HEK293 (cell line): ENCODE measurements at regions not wholly inside any gene's neighbourhood (a gene's known extent, or its start where the extent isn't known, plus 50 kb on each side); places are given as distances from the start of the nearest gene placed in this dataset.

ENCODE experiments used
- CTCF ChIA-PET: fragments of 350-600 bp; formaldehyde crosslinking; extraction: SDS; loops from one replicate; lab custom pipeline; 2021; ENCODE audit warnings: antibody characterized with exemption; lab: Yijun Ruan, JAX
- POLR2A ChIA-PET: fragments of 300-600 bp; formaldehyde crosslinking; extraction: SDS; loops from one replicate; lab custom pipeline; 2020; ENCODE audit warnings: antibody characterized with exemption, inconsistent platforms; lab: Yijun Ruan, JAX
- H3K27ac ChIP-seq: fragments of 200-500 bp; sonication (Bioruptor generic); 2 replicates; pipeline ENCODE4 v1.5.1; 2014; ENCODE audit warnings: low read depth, low read length, control low read depth, inconsistent platforms; ENCODE audit errors: extremely low read depth
- H3K36me3 ChIP-seq, 2 experiments: fragments of 200-500 bp in 1 of 2; sonication (Bioruptor generic) in 1 of 2; 1 replicate in 1 of 2; 2 replicates in 1 of 2; pipeline ENCODE4 v1.5.1; 2014 to 2017; ENCODE audit warnings: inconsistent platforms in 2 of 2, low read length in 2 of 2; ENCODE audit not compliant: control insufficient read depth in 2 of 2, insufficient read depth in 1 of 2
- H3K4me1 ChIP-seq: fragments of 200-500 bp; sonication (Bioruptor generic); 2 replicates; pipeline ENCODE4 v1.5.1; 2014; ENCODE audit warnings: mild to moderate bottlenecking, low read length, inconsistent platforms; ENCODE audit not compliant: control insufficient read depth, insufficient read depth
- H3K4me3 ChIP-seq: 2 replicates; pipeline ENCODE4 v1.5.1; 2011; ENCODE audit warnings: low read depth, mild to moderate bottlenecking, control low read depth, low read length, moderate library complexity
- H3K9me3 ChIP-seq: fragments of 200-500 bp; sonication (Bioruptor generic); 2 replicates; pipeline ENCODE4 v1.5.1; 2014; ENCODE audit warnings: low read depth, low read length, inconsistent platforms; ENCODE audit not compliant: control insufficient read depth, insufficient read depth
- EGR2 ChIP-seq: fragments of 450-650 bp; formaldehyde crosslinking; IDR thresholded peaks from 2 replicates; pipeline ENCODE4 v1.5.1; 2016; ENCODE audit warnings: low read depth, missing biosample characterization, missing genetic modification characterization
- SP7 ChIP-seq: fragments of 450-650 bp; formaldehyde crosslinking; IDR thresholded peaks from 2 replicates; pipeline ENCODE4 v1.5.1; 2016; ENCODE audit warnings: missing biosample characterization, missing genetic modification characterization
- YY1 ChIP-seq: fragments of 450-650 bp; formaldehyde crosslinking; IDR thresholded peaks from 2 replicates; pipeline ENCODE4 v1.5.1; 2018; ENCODE audit warnings: missing biosample characterization, missing genetic modification characterization
- ZBTB20 ChIP-seq: fragments of 450-650 bp; formaldehyde crosslinking; IDR thresholded peaks from 2 replicates; pipeline ENCODE4 v1.5.1; 2016; ENCODE audit warnings: missing biosample characterization, missing genetic modification characterization
- ZBTB21 ChIP-seq: fragments of 450-650 bp; formaldehyde crosslinking; IDR thresholded peaks from 2 replicates; pipeline ENCODE4 v1.5.1; 2017; ENCODE audit warnings: missing biosample characterization, missing genetic modification characterization
- ZFP3 ChIP-seq: fragments of 450-650 bp; formaldehyde crosslinking; IDR thresholded peaks from 2 replicates; pipeline ENCODE4 v1.5.1; 2016; ENCODE audit warnings: low read depth, missing biosample characterization, missing genetic modification characterization
- ZNF132 ChIP-seq: fragments of 450-650 bp; formaldehyde crosslinking; IDR thresholded peaks from 2 replicates; pipeline ENCODE4 v1.5.1; 2017; ENCODE audit warnings: missing biosample characterization, missing genetic modification characterization, borderline replicate concordance
- ZNF202 ChIP-seq: fragments of 450-650 bp; formaldehyde crosslinking; IDR thresholded peaks from 2 replicates; pipeline ENCODE4 v1.5.1; 2016; ENCODE audit warnings: missing biosample characterization, missing genetic modification characterization, borderline replicate concordance
- ZNF221 ChIP-seq: fragments of 450-650 bp; formaldehyde crosslinking; IDR thresholded peaks from 2 replicates; pipeline ENCODE4 v1.5.1; 2017; ENCODE audit warnings: missing biosample characterization, missing genetic modification characterization, borderline replicate concordance
- ZNF394 ChIP-seq: fragments of 450-650 bp; formaldehyde crosslinking; IDR thresholded peaks from 2 replicates; pipeline ENCODE4 v1.5.1; 2016; ENCODE audit warnings: missing biosample characterization, missing genetic modification characterization, mild to moderate bottlenecking, moderate library complexity, borderline replicate concordance
- ZNF426 ChIP-seq: fragments of 450-650 bp; formaldehyde crosslinking; IDR thresholded peaks from 2 replicates; pipeline ENCODE4 v1.5.1; 2017; ENCODE audit warnings: missing biosample characterization, missing genetic modification characterization, mild to moderate bottlenecking, inconsistent platforms, moderate library complexity
- ZNF585B ChIP-seq: fragments of 450-650 bp; formaldehyde crosslinking; IDR thresholded peaks from 2 replicates; pipeline ENCODE4 v1.5.1; 2016; ENCODE audit warnings: missing biosample characterization, missing genetic modification characterization
- ZNF677 ChIP-seq: fragments of 450-650 bp; IDR thresholded peaks from 2 replicates; pipeline ENCODE4 v1.5.0; 2018; ENCODE audit warnings: missing biosample characterization, mild to moderate bottlenecking, missing genetic modification characterization, moderate library complexity
- ZNF707 ChIP-seq: fragments of 450-650 bp; formaldehyde crosslinking; IDR thresholded peaks from 2 replicates; pipeline ENCODE4 v1.5.1; 2016; ENCODE audit warnings: missing biosample characterization, missing genetic modification characterization
- ZNF76 ChIP-seq: fragments of 450-650 bp; formaldehyde crosslinking; IDR thresholded peaks from 2 replicates; pipeline ENCODE4; 2016; ENCODE audit warnings: low read depth, missing biosample characterization, missing genetic modification characterization, borderline replicate concordance
- ZNF791 ChIP-seq: fragments of 450-650 bp; formaldehyde crosslinking; IDR thresholded peaks from 2 replicates; pipeline ENCODE4 v1.5.1; 2016; ENCODE audit warnings: missing biosample characterization, missing genetic modification characterization
- ZSCAN30 ChIP-seq: fragments of 450-650 bp; IDR thresholded peaks from 2 replicates; pipeline ENCODE4 v1.5.1; 2018; ENCODE audit warnings: missing biosample characterization, mild to moderate bottlenecking, missing genetic modification characterization, moderate library complexity
- ZXDB ChIP-seq: fragments of 450-650 bp; formaldehyde crosslinking; IDR thresholded peaks from 2 replicates; pipeline ENCODE4 v1.5.1; 2016; ENCODE audit warnings: missing biosample characterization, missing genetic modification characterization
- TF ChIP-seq, protein P1 (sequence below): fragments of 450-650 bp; formaldehyde crosslinking; IDR thresholded peaks from 2 replicates; pipeline ENCODE4 v1.5.1; 2016; ENCODE audit warnings: missing biosample characterization, missing genetic modification characterization
- TF ChIP-seq, protein P2 (sequence below): fragments of 450-650 bp; formaldehyde crosslinking; IDR thresholded peaks from 2 replicates; pipeline ENCODE4 v1.5.1; 2016; ENCODE audit warnings: missing biosample characterization, missing genetic modification characterization
- TF ChIP-seq, protein P3 (sequence below): fragments of 450-650 bp; formaldehyde crosslinking; IDR thresholded peaks from 2 replicates; pipeline ENCODE4 v1.5.1; 2016; ENCODE audit warnings: missing biosample characterization, missing genetic modification characterization
- TF ChIP-seq, protein P4 (sequence below): fragments of 450-650 bp; formaldehyde crosslinking; IDR thresholded peaks from 2 replicates; pipeline ENCODE4 v1.5.1; 2016; ENCODE audit warnings: missing biosample characterization, missing genetic modification characterization
- TF ChIP-seq, protein P5 (sequence below): fragments of 450-650 bp; formaldehyde crosslinking; conservative IDR thresholded peaks from 2 replicates; pipeline ENCODE4 v1.5.1; 2016; ENCODE audit warnings: low read depth, missing biosample characterization, missing genetic modification characterization

DNA sequence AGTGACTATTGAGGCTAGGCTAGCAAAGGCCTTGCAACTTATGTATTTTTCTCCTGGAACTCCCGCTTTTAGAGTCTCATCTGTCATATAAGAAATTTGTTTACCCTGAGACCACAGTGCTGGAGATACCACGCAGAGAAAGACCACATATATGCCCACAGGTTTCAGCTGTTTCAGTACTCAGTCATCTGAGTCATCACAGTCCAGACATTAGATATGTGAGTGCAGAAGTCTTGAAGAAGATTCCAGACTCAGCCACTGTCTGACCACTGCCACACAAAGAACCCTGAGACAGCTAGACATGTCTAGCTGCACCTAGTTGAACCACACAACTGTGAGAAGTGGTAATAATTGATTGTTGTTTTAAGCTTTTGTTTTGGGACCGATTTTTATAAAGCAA is 648.3 kb downstream of the EPM2A start:
- Histone ChIP-seq H3K36me3 (no peaks in the 10 kb centered on the region), H3K4me3 (no peak overlapping the region), H3K9me3 (no peaks in the 10 kb centered on the region), H3K27ac (no peak overlapping the region), H3K4me1 (no peaks in the 10 kb centered on the region; the same call in 1 of the 2 replicates)
- ChIA-PET POLR2A (no interaction called here), CTCF (no interaction called here)
- TF ChIP-seq EGR2 (tag by site-specific recombination) (no peak), SP7 (tag by site-specific recombination) (no peak), ZNF202 (tag by site-specific recombination) (no peak), ZNF76 (tag by site-specific recombination) (no peak), ZNF426 (tag by site-specific recombination) (no peak), ZNF707 (tag by site-specific recombination) (no peak), ZNF394 (no peak), ZXDB (tag by site-specific recombination) (no peak), ZNF677 (tag by site-specific recombination) (no peak)
- TF ChIP-seq, protein P1, sequence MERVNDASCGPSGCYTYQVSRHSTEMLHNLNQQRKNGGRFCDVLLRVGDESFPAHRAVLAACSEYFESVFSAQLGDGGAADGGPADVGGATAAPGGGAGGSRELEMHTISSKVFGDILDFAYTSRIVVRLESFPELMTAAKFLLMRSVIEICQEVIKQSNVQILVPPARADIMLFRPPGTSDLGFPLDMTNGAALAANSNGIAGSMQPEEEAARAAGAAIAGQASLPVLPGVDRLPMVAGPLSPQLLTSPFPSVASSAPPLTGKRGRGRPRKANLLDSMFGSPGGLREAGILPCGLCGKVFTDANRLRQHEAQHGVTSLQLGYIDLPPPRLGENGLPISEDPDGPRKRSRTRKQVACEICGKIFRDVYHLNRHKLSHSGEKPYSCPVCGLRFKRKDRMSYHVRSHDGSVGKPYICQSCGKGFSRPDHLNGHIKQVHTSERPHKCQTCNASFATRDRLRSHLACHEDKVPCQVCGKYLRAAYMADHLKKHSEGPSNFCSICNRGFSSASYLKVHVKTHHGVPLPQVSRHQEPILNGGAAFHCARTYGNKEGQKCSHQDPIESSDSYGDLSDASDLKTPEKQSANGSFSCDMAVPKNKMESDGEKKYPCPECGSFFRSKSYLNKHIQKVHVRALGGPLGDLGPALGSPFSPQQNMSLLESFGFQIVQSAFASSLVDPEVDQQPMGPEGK (tag by site-specific recombination) = no peak
- TF ChIP-seq, protein P2, sequence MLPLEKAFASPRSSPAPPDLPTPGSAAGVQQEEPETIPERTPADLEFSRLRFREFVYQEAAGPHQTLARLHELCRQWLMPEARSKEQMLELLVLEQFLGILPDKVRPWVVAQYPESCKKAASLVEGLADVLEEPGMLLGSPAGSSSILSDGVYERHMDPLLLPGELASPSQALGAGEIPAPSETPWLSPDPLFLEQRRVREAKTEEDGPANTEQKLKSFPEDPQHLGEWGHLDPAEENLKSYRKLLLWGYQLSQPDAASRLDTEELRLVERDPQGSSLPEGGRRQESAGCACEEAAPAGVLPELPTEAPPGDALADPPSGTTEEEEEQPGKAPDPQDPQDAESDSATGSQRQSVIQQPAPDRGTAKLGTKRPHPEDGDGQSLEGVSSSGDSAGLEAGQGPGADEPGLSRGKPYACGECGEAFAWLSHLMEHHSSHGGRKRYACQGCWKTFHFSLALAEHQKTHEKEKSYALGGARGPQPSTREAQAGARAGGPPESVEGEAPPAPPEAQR = no peak
- TF ChIP-seq, protein P3, sequence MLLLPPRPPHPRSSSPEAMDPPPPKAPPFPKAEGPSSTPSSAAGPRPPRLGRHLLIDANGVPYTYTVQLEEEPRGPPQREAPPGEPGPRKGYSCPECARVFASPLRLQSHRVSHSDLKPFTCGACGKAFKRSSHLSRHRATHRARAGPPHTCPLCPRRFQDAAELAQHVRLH (tag by site-specific recombination) = no peak
- TF ChIP-seq, all 188 proteins: peak for 0

DNA sequence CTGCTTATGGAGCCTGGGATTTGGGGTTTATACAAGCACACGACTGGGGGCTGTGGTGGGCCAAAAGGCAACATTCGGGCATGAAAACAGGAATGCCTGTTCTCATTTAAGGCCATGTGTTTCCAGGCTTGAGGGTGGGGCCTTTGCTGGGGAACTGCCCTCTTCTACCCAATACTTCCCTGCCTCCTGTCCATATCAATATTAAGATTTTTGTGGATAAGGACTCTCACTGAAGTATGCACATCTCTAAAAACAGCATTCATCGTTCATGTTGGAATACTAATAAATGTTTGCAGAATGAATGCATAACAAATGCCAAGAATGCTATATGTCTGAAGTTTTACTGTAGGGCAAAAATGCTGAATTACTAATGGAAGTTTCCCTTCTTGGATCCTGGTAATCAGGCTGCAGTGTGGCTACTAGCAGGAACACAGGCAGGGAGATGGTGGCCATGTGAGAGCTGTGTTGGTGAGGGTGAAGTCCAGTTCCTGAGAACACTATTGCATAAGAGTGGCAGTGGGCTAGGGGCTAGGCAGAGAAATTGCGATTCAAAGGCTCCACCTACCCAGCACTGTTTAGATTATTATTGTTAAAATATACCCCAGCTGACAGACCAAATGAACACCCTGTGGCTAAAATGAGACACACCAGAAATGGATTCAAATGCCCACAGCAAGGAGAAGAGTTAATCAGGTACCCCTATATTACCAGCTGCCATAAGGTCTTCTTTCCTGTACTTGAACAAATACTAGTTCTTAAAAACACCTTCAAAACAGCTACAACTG is 644.3 kb downstream of the EPM2A start:
- POLR2A ChIA-PET = no interaction called here
- Histone ChIP-seq H3K27ac (no peak overlapping the region), H3K9me3 (no peaks in the 10 kb centered on the region), H3K4me3 (no peak overlapping the region), H3K4me1 (no peaks in the 10 kb centered on the region; the same call in 1 of the 2 replicates), H3K36me3 (no peaks in the 10 kb centered on the region)
- CTCF ChIA-PET = no interaction called here
- no peak for TF ChIP-seq ZNF585B (tag by site-specific recombination)
- TF ChIP-seq ZNF791 (tag by site-specific recombination) = no peak
- no peak for TF ChIP-seq ZBTB21 (tag by site-specific recombination)
- TF ChIP-seq, protein P4, sequence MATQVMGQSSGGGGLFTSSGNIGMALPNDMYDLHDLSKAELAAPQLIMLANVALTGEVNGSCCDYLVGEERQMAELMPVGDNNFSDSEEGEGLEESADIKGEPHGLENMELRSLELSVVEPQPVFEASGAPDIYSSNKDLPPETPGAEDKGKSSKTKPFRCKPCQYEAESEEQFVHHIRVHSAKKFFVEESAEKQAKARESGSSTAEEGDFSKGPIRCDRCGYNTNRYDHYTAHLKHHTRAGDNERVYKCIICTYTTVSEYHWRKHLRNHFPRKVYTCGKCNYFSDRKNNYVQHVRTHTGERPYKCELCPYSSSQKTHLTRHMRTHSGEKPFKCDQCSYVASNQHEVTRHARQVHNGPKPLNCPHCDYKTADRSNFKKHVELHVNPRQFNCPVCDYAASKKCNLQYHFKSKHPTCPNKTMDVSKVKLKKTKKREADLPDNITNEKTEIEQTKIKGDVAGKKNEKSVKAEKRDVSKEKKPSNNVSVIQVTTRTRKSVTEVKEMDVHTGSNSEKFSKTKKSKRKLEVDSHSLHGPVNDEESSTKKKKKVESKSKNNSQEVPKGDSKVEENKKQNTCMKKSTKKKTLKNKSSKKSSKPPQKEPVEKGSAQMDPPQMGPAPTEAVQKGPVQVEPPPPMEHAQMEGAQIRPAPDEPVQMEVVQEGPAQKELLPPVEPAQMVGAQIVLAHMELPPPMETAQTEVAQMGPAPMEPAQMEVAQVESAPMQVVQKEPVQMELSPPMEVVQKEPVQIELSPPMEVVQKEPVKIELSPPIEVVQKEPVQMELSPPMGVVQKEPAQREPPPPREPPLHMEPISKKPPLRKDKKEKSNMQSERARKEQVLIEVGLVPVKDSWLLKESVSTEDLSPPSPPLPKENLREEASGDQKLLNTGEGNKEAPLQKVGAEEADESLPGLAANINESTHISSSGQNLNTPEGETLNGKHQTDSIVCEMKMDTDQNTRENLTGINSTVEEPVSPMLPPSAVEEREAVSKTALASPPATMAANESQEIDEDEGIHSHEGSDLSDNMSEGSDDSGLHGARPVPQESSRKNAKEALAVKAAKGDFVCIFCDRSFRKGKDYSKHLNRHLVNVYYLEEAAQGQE (tag by site-specific recombination) = no peak
- no peak for TF ChIP-seq ZSCAN30 (tag by site-specific recombination)
- no peak for TF ChIP-seq ZNF132 (tag by site-specific recombination)
- no peak for TF ChIP-seq YY1 (tag by site-specific recombination)
- TF ChIP-seq ZFP3 (tag by site-specific recombination) = no peak
- no peak for TF ChIP-seq ZBTB20 (tag by site-specific recombination)
- no peak for TF ChIP-seq ZNF221
- TF ChIP-seq, protein P5, sequence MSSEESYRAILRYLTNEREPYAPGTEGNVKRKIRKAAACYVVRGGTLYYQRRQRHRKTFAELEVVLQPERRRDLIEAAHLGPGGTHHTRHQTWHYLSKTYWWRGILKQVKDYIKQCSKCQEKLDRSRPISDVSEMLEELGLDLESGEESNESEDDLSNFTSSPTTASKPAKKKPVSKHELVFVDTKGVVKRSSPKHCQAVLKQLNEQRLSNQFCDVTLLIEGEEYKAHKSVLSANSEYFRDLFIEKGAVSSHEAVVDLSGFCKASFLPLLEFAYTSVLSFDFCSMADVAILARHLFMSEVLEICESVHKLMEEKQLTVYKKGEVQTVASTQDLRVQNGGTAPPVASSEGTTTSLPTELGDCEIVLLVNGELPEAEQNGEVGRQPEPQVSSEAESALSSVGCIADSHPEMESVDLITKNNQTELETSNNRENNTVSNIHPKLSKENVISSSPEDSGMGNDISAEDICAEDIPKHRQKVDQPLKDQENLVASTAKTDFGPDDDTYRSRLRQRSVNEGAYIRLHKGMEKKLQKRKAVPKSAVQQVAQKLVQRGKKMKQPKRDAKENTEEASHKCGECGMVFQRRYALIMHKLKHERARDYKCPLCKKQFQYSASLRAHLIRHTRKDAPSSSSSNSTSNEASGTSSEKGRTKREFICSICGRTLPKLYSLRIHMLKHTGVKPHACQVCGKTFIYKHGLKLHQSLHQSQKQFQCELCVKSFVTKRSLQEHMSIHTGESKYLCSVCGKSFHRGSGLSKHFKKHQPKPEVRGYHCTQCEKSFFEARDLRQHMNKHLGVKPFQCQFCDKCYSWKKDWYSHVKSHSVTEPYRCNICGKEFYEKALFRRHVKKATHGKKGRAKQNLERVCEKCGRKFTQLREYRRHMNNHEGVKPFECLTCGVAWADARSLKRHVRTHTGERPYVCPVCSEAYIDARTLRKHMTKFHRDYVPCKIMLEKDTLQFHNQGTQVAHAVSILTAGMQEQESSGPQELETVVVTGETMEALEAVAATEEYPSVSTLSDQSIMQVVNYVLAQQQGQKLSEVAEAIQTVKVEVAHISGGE (tag by site-specific recombination) = no peak
